ENCODE measurements at regions not wholly inside any gene's neighbourhood (a gene's known extent, or its start where the extent isn't known, plus 50 kb on each side); places are given as distances from the start of the nearest gene placed in this dataset.

- Histone ChIP-seq H2AFZ (ENCODE audit: low read depth) (no peak overlapping the region), H3K79me2 (ENCODE audit: insufficient read depth, low read depth) (no peaks in the 10 kb centered on the region), H3K36me3 (ENCODE audit: insufficient read depth) (no peaks in the 10 kb centered on the region), H3K9ac (no peak overlapping the region), H3K27me3 (ENCODE audit: insufficient read depth, low read depth) (no peaks in the 10 kb centered on the region), H4K20me1 (ENCODE audit: insufficient read depth) (no peaks in the 10 kb centered on the region), H3K27ac (no peak overlapping the region), H3K4me3 (IDR thresholded peaks at IDR 0.05; ENCODE audit: insufficient read depth, low read depth, low read length) (no peak overlapping the region), H3K4me1 (ENCODE audit: low read depth, poor library complexity, severe bottlenecking) (no peaks in the 10 kb centered on the region), H3K4me2 (no peak overlapping the region)
- no peak for TF ChIP-seq CTCF (conservative IDR thresholded peaks at IDR 0.05; ENCODE audit: low read depth, low read length)
These were observed 205.9 kb upstream of the CDIN1 start for GRCh38 chr15:36373550-36373949.

- Histone ChIP-seq H3K79me2 (ENCODE audit: insufficient read depth, low read depth) (no peaks in the 10 kb centered on the region), H3K27me3 (ENCODE audit: insufficient read depth, low read depth) (no peaks in the 10 kb centered on the region), H3K27ac (no peak overlapping the region), H3K36me3 (ENCODE audit: insufficient read depth) (no peaks in the 10 kb centered on the region), H3K4me2 (no peak overlapping the region), H2AFZ (ENCODE audit: low read depth) (no peak overlapping the region), H4K20me1 (ENCODE audit: insufficient read depth) (no peaks in the 10 kb centered on the region), H3K9ac (no peak overlapping the region), H3K4me1 (ENCODE audit: low read depth, poor library complexity, severe bottlenecking) (no peaks in the 10 kb centered on the region), H3K4me3 (IDR thresholded peaks at IDR 0.05; ENCODE audit: insufficient read depth, low read depth, low read length) (no peak overlapping the region)
- no peak for TF ChIP-seq CTCF (conservative IDR thresholded peaks at IDR 0.05; ENCODE audit: low read depth, low read length)
These were observed 190.3 kb upstream of the CDIN1 start for GRCh38 chr15:36389107-36389506.

GRCh38 chr15:36390491-36390890, 188.9 kb upstream of the CDIN1 start:
- Histone ChIP-seq H3K4me1 (ENCODE audit: low read depth, poor library complexity, severe bottlenecking) (no peaks in the 10 kb centered on the region), H3K36me3 (ENCODE audit: insufficient read depth) (no peaks in the 10 kb centered on the region), H3K27me3 (ENCODE audit: insufficient read depth, low read depth) (no peaks in the 10 kb centered on the region), H3K4me2 (no peak overlapping the region), H3K79me2 (ENCODE audit: insufficient read depth, low read depth) (no peaks in the 10 kb centered on the region), H2AFZ (ENCODE audit: low read depth) (no peak overlapping the region), H3K4me3 (IDR thresholded peaks at IDR 0.05; ENCODE audit: insufficient read depth, low read depth, low read length) (no peak overlapping the region), H4K20me1 (ENCODE audit: insufficient read depth) (no peaks in the 10 kb centered on the region), H3K27ac (no peak overlapping the region), H3K9ac (no peak overlapping the region)
- no peak for TF ChIP-seq CTCF (conservative IDR thresholded peaks at IDR 0.05; ENCODE audit: low read depth, low read length)

- Histone ChIP-seq H2AFZ (ENCODE audit: low read depth) (no peak overlapping the region), H3K4me3 (IDR thresholded peaks at IDR 0.05; ENCODE audit: insufficient read depth, low read depth, low read length) (no peak overlapping the region), H3K4me2 (no peak overlapping the region), H3K9ac (no peak overlapping the region), H3K27ac (no peak overlapping the region), H3K27me3 (ENCODE audit: insufficient read depth, low read depth) (no peaks in the 10 kb centered on the region), H3K79me2 (ENCODE audit: insufficient read depth, low read depth) (no peaks in the 10 kb centered on the region), H3K4me1 (ENCODE audit: low read depth, poor library complexity, severe bottlenecking) (no peaks in the 10 kb centered on the region), H3K36me3 (ENCODE audit: insufficient read depth) (no peaks in the 10 kb centered on the region), H4K20me1 (ENCODE audit: insufficient read depth) (no peaks in the 10 kb centered on the region)
- TF ChIP-seq CTCF (conservative IDR thresholded peaks at IDR 0.05; ENCODE audit: low read depth, low read length): no peak
These were observed 186.7 kb upstream of the CDIN1 start for GRCh38 chr15:36392676-36393266.

Measured in KMS-11 (cell line).